ENCODE measurements at regions not wholly inside any gene's neighbourhood (a gene's known extent, or its start where the extent isn't known, plus 50 kb on each side); places are given as distances from the start of the nearest gene placed in this dataset.

- Mint-ChIP-seq H3K27me3 (ENCODE audit: insufficient read depth, unreplicated experiment) (peaks cover 14% of the 10 kb centered on the region), H3K4me3 (ENCODE audit: unreplicated experiment) (no peak overlapping the region), H3K4me1 (ENCODE audit: low read depth, unreplicated experiment) (no peaks in the 10 kb centered on the region), H3K9me3 (ENCODE audit: unreplicated experiment) (no peaks in the 10 kb centered on the region), H3K27ac (ENCODE audit: unreplicated experiment) (no peak overlapping the region), H3K36me3 (ENCODE audit: insufficient read depth, unreplicated experiment) (no peaks in the 10 kb centered on the region)
- H3K9me3 ChIP-seq, result no peaks in the 10 kb centered on the region
- ChIA-PET CTCF (no interaction called here), POLR2A (no interaction called here)
- intact Hi-C loops (cut with micrococcal nuclease; ENCODE audit: unreplicated experiment), result no loop called here
- no peak overlapping the region for H3K4me3 ChIP-seq (ENCODE audit: low read depth, low read length)
- no peak for TF ChIP-seq CTCF (IDR thresholded peaks at IDR 0.05; ENCODE audit: insufficient read depth in 1 of 2, low read depth in 1 of 2, low read length in 1 of 2, severe bottlenecking in 1 of 2, unreplicated experiment in 1 of 2)
- no TSS peak for BruUV-seq (replicated peaks)
- DNase-seq, result no peak
- H3K4me1 ChIP-seq, result no peaks in the 10 kb centered on the region
- no peaks in the 10 kb centered on the region for H3K27me3 ChIP-seq (replicated peaks; ENCODE audit: control insufficient read depth, insufficient read depth, low read length)
- H3K36me3 ChIP-seq (ENCODE audit: control insufficient read depth, insufficient read depth, low read length), result no peaks in the 10 kb centered on the region
Measured at GRCh38 chr10:131406676-131407392, 95.3 kb upstream of the TCERG1L start.

DNA sequence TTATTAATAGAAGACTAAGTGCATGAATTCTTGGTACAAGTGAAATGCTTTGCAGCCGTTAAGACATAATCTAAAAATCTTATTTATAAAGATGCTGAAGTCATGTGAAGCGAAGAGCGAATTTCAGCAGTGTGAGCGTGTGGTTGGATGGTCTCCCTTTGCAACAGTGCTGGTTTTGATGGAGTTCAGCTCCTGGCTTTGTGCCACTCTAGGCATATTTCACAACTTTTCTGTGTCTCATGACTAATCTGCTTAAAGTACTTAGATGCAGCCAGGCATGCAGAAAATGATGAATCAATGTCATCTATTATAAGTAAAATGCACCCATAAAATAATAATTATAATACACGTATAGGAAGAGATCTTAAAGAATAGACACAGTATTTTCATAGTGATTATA, 107.2 kb upstream of the TCERG1L start:
- H3K9me3 ChIP-seq, result no peaks in the 10 kb centered on the region
- Mint-ChIP-seq H3K27me3 (ENCODE audit: insufficient read depth, unreplicated experiment) (peaks cover 7% of the 10 kb centered on the region), H3K4me1 (ENCODE audit: low read depth, unreplicated experiment) (no peaks in the 10 kb centered on the region), H3K9me3 (ENCODE audit: unreplicated experiment) (peaks cover 9% of the 10 kb centered on the region), H3K4me3 (ENCODE audit: unreplicated experiment) (no peak overlapping the region), H3K36me3 (ENCODE audit: insufficient read depth, unreplicated experiment) (no peaks in the 10 kb centered on the region), H3K27ac (ENCODE audit: unreplicated experiment) (no peak overlapping the region)
- CTCF ChIA-PET, result no interaction called here
- TF ChIP-seq CTCF (IDR thresholded peaks at IDR 0.05; ENCODE audit: insufficient read depth in 1 of 2, low read depth in 1 of 2, low read length in 1 of 2, severe bottlenecking in 1 of 2, unreplicated experiment in 1 of 2), result no peak
- POLR2A ChIA-PET, result no interaction called here
- H3K27me3 ChIP-seq (replicated peaks; ENCODE audit: control insufficient read depth, insufficient read depth, low read length), result no peaks in the 10 kb centered on the region
- H3K4me1 ChIP-seq, result no peaks in the 10 kb centered on the region
- H3K4me3 ChIP-seq (ENCODE audit: low read depth, low read length), result no peak overlapping the region
- DNase-seq, result no peak
- H3K36me3 ChIP-seq (ENCODE audit: control insufficient read depth, insufficient read depth, low read length), result no peaks in the 10 kb centered on the region
- BruUV-seq (replicated peaks), result no TSS peak
- intact Hi-C loops (cut with micrococcal nuclease; ENCODE audit: unreplicated experiment), result no loop called here

DNA sequence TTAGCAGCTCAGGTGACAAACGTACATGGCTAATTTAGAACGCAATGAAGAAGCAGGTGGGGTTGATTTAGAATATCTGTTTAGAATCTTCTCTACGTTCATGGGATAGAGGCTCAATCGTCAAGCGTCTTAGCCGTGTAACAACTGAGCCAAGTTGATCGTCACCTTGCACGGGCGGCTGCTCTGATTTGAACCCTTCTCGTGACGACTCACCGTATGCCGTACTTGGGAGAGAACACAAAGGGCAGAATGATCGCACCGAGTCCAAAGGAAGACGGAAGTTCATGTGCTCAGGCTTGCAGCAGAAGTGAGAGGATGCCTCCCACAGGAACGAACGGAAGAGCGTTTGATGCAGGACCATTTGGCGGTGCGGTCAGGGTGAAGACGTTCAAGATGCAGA, 108.3 kb upstream of the TCERG1L start:
- Histone ChIP-seq H3K4me3 (ENCODE audit: low read depth, low read length) (no peak overlapping the region), H3K4me1 (no peaks in the 10 kb centered on the region), H3K27me3 (replicated peaks; ENCODE audit: control insufficient read depth, insufficient read depth, low read length) (no peaks in the 10 kb centered on the region), H3K9me3 (no peaks in the 10 kb centered on the region), H3K36me3 (ENCODE audit: control insufficient read depth, insufficient read depth, low read length) (no peaks in the 10 kb centered on the region)
- Mint-ChIP-seq H3K4me3 (ENCODE audit: unreplicated experiment) (no peak overlapping the region), H3K27ac (ENCODE audit: unreplicated experiment) (no peak overlapping the region), H3K4me1 (ENCODE audit: low read depth, unreplicated experiment) (no peaks in the 10 kb centered on the region), H3K9me3 (ENCODE audit: unreplicated experiment) (peaks cover 9% of the 10 kb centered on the region), H3K27me3 (ENCODE audit: insufficient read depth, unreplicated experiment) (peaks cover 3% of the 10 kb centered on the region), H3K36me3 (ENCODE audit: insufficient read depth, unreplicated experiment) (no peaks in the 10 kb centered on the region)
- BruUV-seq (replicated peaks), result no TSS peak
- no peak for DNase-seq
- CTCF ChIA-PET, result no interaction called here
- TF ChIP-seq CTCF (IDR thresholded peaks at IDR 0.05; ENCODE audit: insufficient read depth in 1 of 2, low read depth in 1 of 2, low read length in 1 of 2, severe bottlenecking in 1 of 2, unreplicated experiment in 1 of 2), result no peak
- intact Hi-C loops (cut with micrococcal nuclease; ENCODE audit: unreplicated experiment), result no loop called here
- POLR2A ChIA-PET, result no interaction called here

Measured in Caco-2 (cell line).